ENCODE measurements at regions not wholly inside any gene's neighbourhood (a gene's known extent, or its start where the extent isn't known, plus 50 kb on each side); places are given as distances from the start of the nearest gene placed in this dataset.

DNA sequence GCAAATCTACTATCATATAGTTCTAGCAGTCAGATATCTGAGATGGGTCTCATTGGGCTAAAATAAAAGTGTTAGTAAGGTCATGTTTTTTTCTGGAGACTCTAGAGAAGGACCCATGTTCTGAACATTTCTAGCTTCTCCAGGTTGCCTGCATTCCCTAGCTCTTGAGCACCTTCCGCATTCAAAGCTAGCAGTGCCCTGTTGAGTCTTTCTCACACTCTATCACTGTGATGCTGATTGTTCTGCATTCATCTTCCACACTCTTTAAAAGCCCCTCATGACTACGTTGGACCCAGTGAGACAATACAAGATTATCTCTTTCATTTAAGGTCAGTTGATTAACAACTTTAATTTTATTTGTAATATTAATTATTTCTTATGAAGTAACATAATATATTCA, 433.3 kb upstream of the CHORDC1 start:
- DNase-seq, result no peak
- no peaks in the 10 kb centered on the region for H3K36me3 ChIP-seq (replicated peaks in 1 of 2; ENCODE audit: control insufficient read depth in 1 of 2, insufficient read depth in 2 of 2, low read length in 1 of 2)
- no peaks in the 10 kb centered on the region for H3K79me2 ChIP-seq (ENCODE audit: insufficient read depth)
- no peaks in the 10 kb centered on the region for H3K27me3 ChIP-seq (ENCODE audit: insufficient read depth)
- TF ChIP-seq, protein P1, sequence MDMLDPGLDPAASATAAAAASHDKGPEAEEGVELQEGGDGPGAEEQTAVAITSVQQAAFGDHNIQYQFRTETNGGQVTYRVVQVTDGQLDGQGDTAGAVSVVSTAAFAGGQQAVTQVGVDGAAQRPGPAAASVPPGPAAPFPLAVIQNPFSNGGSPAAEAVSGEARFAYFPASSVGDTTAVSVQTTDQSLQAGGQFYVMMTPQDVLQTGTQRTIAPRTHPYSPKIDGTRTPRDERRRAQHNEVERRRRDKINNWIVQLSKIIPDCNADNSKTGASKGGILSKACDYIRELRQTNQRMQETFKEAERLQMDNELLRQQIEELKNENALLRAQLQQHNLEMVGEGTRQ (IDR thresholded peaks at IDR 0.05; ENCODE audit: borderline replicate concordance, low read depth, low read length), result no peak
- TF ChIP-seq PBX3 (IDR thresholded peaks at IDR 0.05) (no peak), POLR2AphosphoS5 (IDR thresholded peaks at IDR 0.05; ENCODE audit: low read depth, low read length) (no peak), RAD21 (IDR thresholded peaks at IDR 0.05; ENCODE audit: low read length) (no peak), ZBTB33 (IDR thresholded peaks at IDR 0.05; ENCODE audit: borderline replicate concordance, low read depth) (no peak), TEAD4 (IDR thresholded peaks at IDR 0.05; ENCODE audit: borderline replicate concordance, insufficient read depth) (no peak), TCF12 (IDR thresholded peaks at IDR 0.05) (no peak), SIN3A (IDR thresholded peaks at IDR 0.05; ENCODE audit: borderline replicate concordance, low read depth, low read length) (no peak), USF1 (IDR thresholded peaks at IDR 0.05; ENCODE audit: borderline replicate concordance, low read depth) (no peak), FOSL2 (IDR thresholded peaks at IDR 0.05; ENCODE audit: borderline replicate concordance, low read depth) (no peak), JUND (IDR thresholded peaks at IDR 0.05) (no peak)
- TF ChIP-seq, protein P2, sequence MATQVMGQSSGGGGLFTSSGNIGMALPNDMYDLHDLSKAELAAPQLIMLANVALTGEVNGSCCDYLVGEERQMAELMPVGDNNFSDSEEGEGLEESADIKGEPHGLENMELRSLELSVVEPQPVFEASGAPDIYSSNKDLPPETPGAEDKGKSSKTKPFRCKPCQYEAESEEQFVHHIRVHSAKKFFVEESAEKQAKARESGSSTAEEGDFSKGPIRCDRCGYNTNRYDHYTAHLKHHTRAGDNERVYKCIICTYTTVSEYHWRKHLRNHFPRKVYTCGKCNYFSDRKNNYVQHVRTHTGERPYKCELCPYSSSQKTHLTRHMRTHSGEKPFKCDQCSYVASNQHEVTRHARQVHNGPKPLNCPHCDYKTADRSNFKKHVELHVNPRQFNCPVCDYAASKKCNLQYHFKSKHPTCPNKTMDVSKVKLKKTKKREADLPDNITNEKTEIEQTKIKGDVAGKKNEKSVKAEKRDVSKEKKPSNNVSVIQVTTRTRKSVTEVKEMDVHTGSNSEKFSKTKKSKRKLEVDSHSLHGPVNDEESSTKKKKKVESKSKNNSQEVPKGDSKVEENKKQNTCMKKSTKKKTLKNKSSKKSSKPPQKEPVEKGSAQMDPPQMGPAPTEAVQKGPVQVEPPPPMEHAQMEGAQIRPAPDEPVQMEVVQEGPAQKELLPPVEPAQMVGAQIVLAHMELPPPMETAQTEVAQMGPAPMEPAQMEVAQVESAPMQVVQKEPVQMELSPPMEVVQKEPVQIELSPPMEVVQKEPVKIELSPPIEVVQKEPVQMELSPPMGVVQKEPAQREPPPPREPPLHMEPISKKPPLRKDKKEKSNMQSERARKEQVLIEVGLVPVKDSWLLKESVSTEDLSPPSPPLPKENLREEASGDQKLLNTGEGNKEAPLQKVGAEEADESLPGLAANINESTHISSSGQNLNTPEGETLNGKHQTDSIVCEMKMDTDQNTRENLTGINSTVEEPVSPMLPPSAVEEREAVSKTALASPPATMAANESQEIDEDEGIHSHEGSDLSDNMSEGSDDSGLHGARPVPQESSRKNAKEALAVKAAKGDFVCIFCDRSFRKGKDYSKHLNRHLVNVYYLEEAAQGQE (IDR thresholded peaks at IDR 0.05; ENCODE audit: low read depth, low read length), result no peak
- TF ChIP-seq, protein P3, sequence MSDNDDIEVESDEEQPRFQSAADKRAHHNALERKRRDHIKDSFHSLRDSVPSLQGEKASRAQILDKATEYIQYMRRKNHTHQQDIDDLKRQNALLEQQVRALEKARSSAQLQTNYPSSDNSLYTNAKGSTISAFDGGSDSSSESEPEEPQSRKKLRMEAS (IDR thresholded peaks at IDR 0.05; ENCODE audit: low read depth), result no peak
- no peaks in the 10 kb centered on the region for H3F3A ChIP-seq (replicated peaks; ENCODE audit: insufficient read depth)
- no peak overlapping the region for H3K4me3 ChIP-seq (ENCODE audit: low read depth in 2 of 2, low read length in 1 of 2)
- H3K27ac ChIP-seq (ENCODE audit: low read depth in 2 of 2, low read length in 1 of 2), result no peak overlapping the region
- H3K9me2 ChIP-seq, result no peaks in the 10 kb centered on the region
- H3K9ac ChIP-seq, result no peak overlapping the region
- ChIA-PET POLR2A (no interaction called here), CTCF (no interaction called here)
- peaks cover 0 to 3% of the 10 kb centered on the region in 2 experiments; a peak in 1 of 4 replicates for H3K4me1 ChIP-seq (ENCODE audit: control insufficient read depth in 1 of 2, insufficient read depth in 2 of 2, low read depth in 1 of 2, low read length in 1 of 2)
- H2AFZ ChIP-seq (ENCODE audit: low read depth), result no peak overlapping the region
- no peaks in the 10 kb centered on the region for H3K9me3 ChIP-seq
- no peak overlapping the region for H3K4me2 ChIP-seq
- H4K20me1 ChIP-seq (ENCODE audit: insufficient read depth), result no peaks in the 10 kb centered on the region
- WGBS (ENCODE audit: low lambda C conversion rate), result 62% methylated on average over 2 of the region's 2 CpGs

All from SK-N-SH (cell line).